MM.1S (cell line): ENCODE measurements at regions not wholly inside any gene's neighbourhood (a gene's known extent, or its start where the extent isn't known, plus 50 kb on each side); places are given as distances from the start of the nearest gene placed in this dataset.

Source experiments
- CTCF ChIP-seq: fragments of 300-600 bp; sonication (generic); IDR thresholded peaks from 2 replicates; pipeline ENCODE4 v1.5.1; 2016; ENCODE audit warnings: antibody characterized with exemption, low read length, mixed read lengths
- EZH2 ChIP-seq: fragments of 300-600 bp; sonication (generic); optimal IDR thresholded peaks from 2 replicates; pipeline ENCODE3; 2017; ENCODE audit warnings: low read depth, mild to moderate bottlenecking, antibody characterized with exemption, low read length, mixed read lengths

DNA sequence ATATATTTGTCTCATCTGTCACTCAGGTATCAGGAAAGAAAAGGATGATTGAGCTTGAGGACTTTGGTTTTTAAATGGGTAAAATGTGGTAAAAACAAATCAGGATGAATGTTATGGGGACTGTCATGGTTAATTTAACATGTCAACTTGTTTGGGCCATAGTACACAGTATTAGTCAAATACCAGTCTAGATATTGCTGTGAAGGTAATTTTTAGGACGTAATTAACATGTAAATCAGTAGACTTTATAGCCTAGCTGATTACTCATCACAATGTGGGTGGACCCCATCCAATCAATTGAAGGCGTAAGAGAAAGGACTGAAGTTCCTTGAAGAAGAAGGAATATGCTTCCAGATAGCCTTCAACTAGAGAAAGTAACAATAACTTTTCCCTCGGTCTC lies 275.7 kb upstream of the ZNF804A start:
- no peak for TF ChIP-seq CTCF
- no peak for TF ChIP-seq EZH2
